NCI-H82 treated with DMSO at 0.1 percent for 48 hours (cell line): ENCODE measurements at regions not wholly inside any gene's neighbourhood (a gene's known extent, or its start where the extent isn't known, plus 50 kb on each side); places are given as distances from the start of the nearest gene placed in this dataset.
"Not testable (repeated sequence)": the region's sequence is repeated elsewhere in the genome, so short reads cannot be mapped to it uniquely, and the experiment has no call there.

Experiments
- DNase-seq: peaks from one replicate; lab custom pipeline; 2025; ENCODE audit not compliant: unreplicated experiment; lab: John Stamatoyannopoulos, UW

DNA sequence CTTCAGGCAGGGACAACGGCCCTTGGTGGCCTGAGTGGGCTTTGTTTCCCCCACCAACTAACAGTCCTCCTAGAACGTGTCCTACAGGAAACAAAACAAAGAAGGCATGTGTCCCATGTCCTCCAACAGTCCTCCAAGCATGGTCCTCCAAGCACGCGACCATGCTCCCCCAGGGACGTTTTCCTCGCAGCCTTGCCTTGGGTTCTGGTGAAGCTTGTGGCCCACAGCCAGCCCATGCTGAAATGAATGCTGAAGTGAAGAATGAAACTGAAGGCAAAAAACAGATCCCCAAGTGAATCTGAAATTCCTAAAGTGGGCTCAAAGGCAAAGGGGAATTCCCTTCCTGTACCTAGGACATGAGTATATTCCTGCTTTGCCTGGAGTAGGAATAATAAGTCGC, 176.6 kb downstream of the JCAD start:
- DNase-seq: no peak

DNA sequence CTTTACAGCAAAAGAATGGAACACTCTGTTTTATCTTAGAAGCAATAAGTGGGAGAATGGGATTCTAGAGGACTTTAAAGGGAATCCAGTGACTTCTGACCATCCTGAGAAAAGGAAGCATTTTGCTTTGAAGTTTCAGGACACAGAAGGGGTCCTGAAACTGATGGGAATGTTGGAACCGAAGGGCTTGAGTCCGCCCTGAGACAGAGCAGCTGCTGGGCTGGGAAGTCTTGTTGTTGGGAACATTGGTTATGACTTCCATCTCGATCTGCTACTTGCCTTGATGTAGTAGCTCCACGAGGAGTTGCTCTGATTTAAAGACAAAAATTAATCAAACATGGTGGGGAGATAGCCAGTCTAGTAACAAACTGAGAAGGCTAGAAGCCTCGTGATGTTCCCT, 177.6 kb downstream of the JCAD start:
- DNase-seq: no peak

DNA sequence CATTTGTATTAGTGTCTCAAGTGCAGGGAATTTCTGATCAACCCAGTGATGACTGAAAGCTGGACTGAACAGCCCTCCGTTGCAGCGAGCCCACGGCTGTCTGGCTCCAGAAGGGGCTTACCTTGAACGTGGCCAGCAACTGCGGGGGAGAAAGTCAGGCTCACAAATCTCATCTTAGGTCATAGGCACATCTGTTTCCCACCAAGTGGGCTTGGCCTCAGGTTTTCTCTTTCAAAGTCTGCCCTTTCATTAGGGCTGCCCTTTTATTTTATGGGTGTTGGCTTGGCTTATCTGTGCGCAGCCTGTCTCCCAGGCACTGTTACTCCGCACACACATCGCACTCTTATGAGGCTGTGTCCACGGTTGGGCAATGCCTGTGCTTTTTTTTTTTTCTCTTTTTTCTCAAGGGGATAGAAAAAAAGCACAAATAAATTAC, 178.0 kb downstream of the JCAD start:
- peak; percentile 1 for DNase-seq

DNA sequence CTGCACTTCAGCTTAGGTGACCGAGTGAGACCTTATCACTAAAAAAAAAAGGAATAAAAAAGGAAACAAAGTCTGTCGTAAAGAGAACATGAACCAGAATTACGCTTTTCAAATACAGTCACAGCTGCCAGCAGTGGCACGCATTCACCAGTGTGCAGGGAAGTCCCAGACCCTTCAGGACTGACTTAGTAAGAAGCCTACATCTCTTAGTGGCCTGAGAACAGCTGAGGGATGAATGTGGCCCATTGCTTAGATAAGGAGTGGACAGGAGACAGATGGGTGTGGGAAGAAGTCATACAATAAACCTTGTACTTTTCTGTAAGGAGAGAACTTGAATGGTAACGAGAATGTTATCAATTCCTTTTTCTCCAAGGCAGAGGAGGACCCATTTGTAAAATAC, 178.5 kb downstream of the JCAD start:
- no peak for DNase-seq

DNA sequence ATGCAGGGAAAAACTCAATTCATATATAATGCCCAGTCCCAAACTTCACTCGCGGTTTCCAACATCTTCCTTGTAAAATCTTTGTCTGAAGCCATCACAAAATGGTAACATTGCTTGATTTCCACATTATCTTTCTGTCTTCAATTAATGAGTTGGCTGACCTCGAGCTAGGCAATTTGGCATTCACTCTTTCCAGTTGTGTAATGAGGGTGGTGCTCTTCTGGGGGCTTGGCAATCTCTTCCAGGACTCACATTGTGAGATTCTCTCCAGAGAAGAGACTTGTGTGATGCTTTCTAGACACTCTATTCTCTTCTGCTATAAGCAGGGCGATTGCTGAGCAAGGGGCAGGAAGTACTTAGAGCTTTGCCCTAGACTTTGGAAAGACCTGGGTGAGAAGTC, 179.5 kb downstream of the JCAD start:
- no peak for DNase-seq

DNA sequence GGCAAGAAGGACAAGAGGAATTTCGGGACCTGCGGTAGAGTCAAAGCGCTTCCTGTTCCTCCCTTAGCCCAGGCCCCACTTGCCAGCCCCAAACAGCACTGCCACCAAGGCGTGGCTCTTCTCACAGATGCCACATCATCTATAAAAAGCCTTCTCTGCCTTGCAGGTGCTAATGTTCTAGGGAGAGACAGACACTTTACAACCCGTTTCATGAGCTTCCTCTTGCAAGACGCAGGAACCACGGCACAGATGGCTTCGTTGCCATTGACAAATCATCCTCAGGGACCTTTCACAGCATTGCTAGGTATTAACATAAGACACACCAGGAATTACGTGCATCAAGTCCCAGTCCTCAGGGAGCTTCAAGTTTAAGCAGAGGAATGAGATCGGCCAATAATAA, 180.9 kb downstream of the JCAD start:
- DNase-seq: no peak

DNA sequence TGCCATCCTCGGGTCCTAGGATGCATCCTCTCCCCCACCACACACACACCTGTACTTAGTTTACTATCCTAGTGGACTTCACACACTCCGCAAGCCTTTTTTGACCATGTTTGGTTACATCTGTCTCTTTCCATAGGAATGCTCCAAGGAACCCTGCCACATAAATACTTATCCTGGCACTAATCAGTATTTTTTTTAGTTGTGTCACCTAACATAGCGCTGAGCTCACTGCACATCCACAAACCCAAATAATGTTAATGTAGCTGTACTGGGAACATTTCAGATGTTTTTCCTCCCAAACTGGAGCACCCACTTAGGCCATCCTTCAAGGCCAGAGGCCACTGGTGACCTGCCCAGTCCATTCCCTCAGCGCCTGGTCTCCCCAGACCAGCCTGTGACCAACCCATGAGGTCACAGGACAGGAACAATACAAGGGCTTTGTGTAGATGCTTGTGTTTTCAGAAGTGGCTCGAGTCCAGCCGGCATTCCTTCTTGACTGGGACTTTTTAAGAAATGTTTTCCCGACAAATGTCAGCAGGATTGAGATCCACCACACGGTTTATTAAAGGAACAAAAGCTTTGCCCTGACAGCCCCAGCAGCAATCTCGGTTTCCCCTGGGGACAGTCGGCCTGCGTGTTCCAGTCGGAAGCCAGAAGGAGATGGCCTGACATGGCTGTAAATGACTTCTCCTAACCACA, 181.4 kb downstream of the JCAD start:
- DNase-seq: no peak

DNA sequence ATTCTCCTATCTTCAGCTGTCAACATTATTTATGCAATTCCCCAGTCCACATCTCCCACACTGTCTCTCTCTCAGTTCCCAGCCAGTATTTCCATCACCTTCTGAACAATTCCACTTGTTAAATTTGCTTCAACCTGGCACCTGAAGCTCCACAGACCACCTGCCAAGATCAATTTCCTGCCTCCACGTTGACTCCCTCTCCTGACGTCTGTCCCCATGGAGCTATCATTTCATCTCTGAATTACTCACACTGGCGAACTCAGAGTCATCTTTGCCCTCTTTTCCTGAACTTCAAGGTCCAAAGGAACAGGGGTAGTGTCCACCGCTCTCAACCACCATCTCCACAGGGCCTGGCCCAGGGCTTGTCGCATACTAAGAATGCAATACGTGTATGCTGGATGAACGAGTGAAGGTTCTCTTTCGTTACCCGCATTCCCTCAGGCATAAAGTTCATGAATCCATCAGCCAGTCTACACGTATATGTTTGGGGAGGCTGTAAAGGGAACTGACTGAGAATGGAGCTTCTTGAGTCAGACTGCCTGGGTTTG, 183.3 kb downstream of the JCAD start:
- DNase-seq: no peak

DNA sequence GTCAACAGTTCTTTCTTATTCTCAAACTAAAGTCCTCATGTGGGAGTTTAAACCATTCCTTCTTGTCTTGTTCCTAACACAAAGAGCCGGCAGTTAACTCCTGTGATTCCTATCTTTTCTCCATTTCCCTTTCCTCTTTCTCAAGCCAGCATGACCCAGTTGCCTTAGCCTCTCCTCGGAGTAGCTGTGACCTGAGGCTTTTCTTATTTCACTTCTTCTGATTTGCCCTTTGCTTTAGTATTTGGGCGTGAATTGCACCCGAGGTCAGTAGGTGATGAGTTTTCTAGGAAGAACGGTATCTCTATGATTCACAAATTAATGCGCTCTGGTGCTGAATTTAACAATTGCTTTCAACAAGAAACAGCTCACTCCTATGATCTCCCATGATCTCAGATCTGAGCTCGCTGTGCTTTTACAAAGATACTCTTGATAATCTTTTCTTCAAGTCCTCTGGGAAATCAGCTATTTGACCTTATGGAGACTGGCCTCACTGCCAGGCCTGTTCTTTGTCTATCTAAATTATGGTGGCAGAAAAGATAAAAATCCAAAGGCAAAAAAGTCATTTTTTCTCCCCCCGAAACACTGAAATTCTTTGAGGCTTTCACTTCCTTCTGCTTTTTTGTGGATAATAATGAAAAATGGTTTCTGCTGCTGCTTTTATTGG, 184.6 kb downstream of the JCAD start:
- DNase-seq: no peak

DNA sequence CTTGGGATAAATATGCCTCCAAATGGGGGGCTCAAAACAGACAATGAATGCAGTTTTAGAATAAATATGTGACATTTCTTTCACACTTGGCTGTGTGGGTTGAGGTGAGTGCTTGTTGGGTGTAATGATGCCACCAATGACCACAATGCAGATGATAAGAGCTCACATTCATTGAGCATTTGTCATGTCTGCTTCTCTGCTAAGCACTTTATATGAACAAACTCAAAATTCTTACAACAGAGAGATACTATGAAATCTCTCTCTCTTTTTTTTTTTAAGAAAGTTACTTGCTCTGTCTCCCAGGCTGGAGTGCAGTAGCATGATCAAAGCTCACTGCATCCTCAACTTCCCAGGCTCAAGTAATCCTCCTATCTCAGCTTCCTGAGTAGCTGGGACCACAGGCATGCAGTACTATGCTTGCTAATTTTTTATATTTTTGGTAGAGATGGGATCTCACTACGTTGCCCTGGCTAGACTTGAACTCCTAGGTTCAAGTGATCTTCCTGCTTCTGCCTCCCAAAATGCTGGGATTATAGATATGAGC, 185.4 kb downstream of the JCAD start:
- DNase-seq: no peak

DNA sequence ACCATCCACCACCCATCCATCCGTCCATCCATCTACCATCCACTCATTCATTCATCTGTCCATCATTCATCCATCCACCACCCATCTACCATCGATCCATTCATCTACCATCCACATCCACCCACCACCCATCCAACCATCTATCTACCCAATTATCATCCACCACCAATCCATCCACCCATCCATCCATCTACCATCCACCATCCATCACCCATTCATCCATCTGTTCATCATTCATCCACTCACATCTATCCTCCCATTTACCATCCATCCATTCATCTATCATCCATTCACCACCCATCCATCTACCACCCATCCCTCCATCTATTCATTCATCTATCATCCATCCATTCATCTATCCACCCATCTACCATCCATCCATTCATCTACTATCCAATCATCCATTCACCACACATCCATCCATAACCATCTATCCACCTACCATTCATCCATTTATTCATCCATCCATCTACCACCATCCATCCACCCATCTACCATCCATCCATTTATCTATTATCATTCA, 188.8 kb downstream of the JCAD start:
- no peak for DNase-seq

DNA sequence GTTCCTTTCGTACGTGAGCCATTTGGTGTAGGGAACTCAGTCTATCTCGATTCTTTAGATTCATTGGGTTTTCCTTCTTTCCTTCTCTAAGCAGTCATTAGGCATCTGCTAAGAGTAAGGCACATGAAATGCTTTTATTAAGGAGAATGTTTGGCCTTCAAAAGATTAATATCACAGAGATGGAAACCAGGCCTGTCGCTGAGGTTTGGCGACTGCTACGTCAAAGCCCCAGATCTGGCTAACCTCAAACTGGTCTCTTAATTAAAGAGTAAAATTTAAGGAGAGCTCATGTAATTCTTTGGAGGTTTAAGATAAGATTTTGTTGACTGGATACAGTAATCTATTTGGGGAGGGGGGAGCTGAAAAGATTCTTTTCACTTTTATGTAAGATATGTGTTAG, 189.8 kb downstream of the JCAD start:
- no peak for DNase-seq

DNA sequence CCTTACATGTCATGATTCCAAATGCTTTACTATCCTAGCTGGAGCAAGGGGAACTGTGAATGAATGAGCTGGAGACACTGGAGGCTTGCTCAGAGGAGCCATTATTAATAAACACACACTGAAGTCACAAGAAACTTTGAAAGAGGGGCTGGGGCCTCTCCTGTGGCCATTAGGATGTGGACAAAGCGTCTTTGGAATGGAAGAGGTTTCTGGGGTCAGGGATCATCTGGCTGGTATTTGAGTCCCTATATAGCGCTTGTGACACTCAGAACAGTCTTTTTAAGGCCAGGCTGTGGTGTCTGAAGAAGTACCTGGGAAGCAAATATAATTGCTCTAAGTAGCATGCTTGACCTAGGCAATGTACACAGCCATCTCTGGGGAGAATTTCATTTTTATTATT, 193.0 kb downstream of the JCAD start:
- DNase-seq: no peak

DNA sequence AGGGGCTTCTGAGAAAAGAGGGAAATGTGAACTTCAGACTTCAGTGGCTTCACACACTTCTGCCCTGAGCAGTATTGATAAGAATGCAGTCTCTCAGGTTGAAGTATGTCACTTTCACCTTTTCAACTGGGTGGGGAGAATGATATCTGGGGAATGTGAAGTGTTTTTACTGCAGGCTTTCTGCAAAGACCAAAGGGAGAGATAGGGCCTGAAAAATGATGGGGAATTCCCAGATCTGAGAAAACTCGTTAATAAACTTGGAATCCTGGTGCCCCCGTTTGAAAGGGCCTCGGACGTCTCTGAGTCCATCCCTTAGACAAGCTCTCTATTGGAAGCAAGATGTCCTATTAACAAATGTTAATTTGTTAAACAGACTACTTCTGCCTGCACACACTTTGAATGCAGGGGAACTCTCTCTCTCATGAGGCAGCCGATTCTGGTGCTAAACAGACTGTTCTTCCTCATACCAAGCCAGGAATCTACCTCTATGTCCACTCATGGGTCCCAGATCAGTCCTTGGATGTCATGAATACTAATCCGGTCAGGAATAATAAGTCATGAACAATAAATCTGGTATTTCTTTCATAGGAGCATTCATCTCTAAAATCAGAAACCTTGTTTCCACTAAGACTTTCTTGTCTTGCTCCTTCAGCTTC, 193.6 kb downstream of the JCAD start:
- no peak for DNase-seq

DNA sequence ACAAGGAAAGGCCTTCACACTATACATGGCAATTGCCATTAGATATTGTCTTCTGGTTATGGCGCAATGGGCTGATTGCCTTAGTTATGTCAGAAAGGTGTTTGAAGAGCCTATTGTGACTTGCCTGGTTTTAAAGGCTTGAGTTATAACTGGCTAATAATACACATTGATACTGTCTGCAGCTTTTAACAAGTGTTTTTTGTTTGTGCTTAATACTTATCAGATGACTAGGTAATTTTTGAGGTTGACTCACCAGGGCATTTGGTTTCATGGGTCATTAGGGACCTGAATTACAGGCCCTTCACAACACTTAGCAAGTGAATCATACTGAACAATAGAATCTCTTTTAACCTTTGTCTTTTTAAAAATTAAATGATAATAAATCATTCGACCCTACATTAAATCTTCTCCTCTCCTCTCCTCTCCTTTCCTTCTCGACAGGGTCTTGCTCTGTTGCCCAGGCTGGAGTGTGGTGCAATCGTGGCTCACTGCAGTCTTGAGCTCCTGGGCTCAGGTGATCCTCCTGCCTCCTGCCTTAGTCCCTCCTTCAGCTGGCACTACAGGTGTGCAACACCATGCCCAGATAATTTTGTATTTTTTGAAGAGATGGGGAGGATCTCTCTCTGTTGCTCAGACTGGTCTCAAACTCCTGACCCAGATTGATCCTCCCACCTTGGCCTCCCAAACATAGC, 196.3 kb downstream of the JCAD start:
- DNase-seq: no peak

DNA sequence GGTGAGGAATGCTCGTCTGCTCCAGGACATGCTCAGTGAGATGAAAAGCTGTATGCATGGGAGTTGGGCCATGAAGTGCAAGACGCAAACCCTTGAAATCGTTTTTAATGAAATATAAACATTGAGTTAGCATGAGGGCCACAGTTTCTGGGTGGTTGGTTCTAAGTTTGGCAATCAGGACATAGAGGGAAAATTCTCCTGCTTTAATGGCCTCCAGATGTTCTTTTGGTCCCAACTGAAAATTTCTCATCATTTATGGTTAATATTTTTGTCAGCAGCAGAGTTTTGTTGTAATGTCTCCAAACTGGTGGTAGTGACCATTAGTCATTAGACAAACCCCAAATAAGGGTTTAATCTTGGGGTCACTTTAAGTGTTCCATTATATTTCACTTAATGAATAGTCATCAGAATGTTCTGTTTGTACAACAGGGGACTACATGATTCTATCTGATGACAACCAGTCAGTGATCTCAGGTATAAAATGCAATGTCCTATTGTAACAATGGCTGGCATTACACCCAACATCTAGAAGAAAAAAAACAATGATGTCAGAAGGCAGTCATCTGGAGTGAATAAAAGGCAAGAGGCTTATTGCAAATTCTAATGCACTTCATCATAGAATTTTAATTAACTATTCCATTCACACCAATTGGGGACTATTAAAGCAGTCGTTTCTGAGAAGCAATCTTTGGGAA, 197.4 kb downstream of the JCAD start:
- no peak for DNase-seq

DNA sequence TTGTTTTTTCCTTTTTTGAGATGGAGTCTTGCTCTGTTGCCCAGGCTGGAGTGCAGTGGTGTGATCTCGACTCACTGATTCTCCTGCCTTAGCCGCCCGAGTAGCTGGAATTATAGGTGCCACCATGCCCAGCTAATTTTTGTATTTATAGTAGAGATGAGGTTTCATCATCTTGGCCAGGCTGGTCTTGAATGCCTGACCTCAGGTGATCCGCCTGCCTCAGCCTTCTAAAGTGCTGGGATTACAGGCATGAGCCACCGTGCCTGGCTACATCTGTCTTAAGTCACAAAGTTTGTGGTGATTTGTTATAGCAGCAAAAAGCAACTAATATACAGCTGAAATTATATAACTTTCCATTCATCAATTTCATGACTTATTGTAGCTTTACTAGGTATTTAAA, 198.2 kb downstream of the JCAD start:
- not testable (repeated sequence) for DNase-seq

DNA sequence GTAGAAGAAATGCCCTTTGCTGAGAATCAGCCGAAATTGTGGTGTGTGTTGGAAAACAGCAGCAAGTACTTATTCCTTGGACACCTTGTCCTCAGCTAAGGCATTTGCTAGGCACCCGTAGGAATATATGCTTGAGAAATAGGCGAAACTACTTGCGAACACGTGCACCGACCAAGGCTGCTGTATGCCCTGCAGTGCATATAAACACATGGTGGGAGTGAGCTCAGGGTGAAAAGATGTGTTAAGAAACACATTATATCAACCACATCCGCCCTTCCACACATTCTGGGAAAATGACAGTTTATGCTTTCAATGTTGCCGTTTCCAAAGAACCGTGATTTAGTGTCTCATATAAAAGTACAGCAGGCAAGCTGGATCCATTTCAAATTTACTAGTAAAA, 199.2 kb downstream of the JCAD start:
- DNase-seq: no peak

DNA sequence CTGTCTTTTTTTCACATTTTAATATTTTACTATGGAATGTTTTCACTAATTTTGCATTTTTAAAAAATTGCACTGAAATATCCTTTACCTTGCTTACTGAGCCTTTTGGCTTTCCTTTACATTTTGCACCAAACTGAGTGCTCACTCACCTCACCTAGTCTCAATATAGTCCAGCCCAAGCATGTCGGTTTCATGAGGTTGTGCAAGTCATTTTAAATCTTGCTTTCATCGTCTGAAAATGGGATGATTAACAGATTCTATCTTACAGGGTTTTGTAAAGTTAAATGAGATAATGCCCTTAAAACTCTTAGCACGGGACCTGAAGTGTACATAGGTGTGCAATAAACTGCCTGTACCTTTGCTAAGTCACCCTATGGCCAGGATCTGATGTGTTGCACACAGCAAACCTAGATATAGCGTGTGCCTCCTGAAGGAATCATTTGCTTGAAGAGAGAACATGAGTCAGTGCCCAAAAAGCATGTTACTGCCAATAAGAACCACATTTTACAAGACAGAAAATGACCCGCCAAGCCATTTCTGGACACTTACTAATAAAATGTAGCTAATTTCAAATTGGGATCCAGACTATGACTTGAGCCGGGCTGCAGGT, 199.8 kb downstream of the JCAD start:
- DNase-seq: no peak

DNA sequence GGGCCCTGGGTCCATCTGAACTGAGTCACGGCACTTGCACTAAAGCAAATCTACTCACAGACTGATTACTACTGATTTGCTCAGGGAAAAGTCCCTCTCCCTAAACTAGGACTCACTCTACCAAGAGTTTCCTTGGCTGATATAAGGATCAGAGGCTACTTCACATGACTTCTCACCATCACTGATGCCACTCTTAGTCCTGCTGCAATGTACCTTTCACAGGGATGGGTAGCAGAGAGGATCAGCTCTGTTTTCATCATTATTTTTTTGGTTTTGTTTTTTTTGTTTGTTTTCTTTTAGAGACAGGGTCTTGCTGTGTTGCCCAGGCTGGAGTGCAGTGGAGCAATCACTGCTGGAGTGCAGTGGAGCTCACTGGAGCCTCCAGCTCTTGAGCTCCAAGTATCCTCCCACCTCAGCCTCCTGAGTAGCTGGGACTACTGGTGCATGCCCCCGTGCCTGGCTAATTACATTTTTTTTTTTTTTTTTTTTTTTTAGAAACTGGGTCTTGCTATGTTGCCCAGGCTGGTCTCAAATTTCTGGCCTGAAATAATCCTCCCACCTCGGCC, 200.6 kb downstream of the JCAD start:
- no peak for DNase-seq
